ENCODE measurements at regions not wholly inside any gene's neighbourhood (a gene's known extent, or its start where the extent isn't known, plus 50 kb on each side); places are given as distances from the start of the nearest gene placed in this dataset.
"Not testable (repeated sequence)": the region's sequence is repeated elsewhere in the genome, so short reads cannot be mapped to it uniquely, and the experiment has no call there.

GRCh38 chr10:6990891-6991290 is 410.8 kb upstream of the PRKCQ start:
- Histone ChIP-seq H3K4me3 (ENCODE audit: low read length in 3 of 3) (no peak overlapping the region), H3K9me3 (ENCODE audit: control insufficient read depth in 3 of 3, low read length in 3 of 3) (no peaks in the 10 kb centered on the region), H3K36me3 (ENCODE audit: control insufficient read depth in 3 of 3, insufficient read depth in 3 of 3, low read length in 3 of 3) (no peaks in the 10 kb centered on the region), H3K9ac (ENCODE audit: low read depth in 1 of 3, low read length in 3 of 3) (no peak overlapping the region), H3K27me3 (ENCODE audit: control insufficient read depth in 3 of 3, insufficient read depth in 3 of 3, low read length in 3 of 3) (no peaks in the 10 kb centered on the region), H3K4me1 (ENCODE audit: control insufficient read depth in 3 of 3, insufficient read depth in 3 of 3, low read length in 3 of 3) (no peaks in the 10 kb centered on the region), H3K27ac (ENCODE audit: low read depth, low read length) (no peak overlapping the region)

GRCh38 chr10:6988654-6989053 is 408.6 kb upstream of the PRKCQ start:
- no peak overlapping the region for H3K4me3 ChIP-seq (ENCODE audit: low read length in 3 of 3)
- no peaks in the 10 kb centered on the region for H3K9me3 ChIP-seq (ENCODE audit: control insufficient read depth in 3 of 3, low read length in 3 of 3)
- H3K9ac ChIP-seq (ENCODE audit: low read depth in 1 of 3, low read length in 3 of 3) = no peak overlapping the region
- H3K27me3 ChIP-seq (ENCODE audit: control insufficient read depth in 3 of 3, insufficient read depth in 3 of 3, low read length in 3 of 3) = no peaks in the 10 kb centered on the region
- no peaks in the 10 kb centered on the region for H3K36me3 ChIP-seq (ENCODE audit: control insufficient read depth in 3 of 3, insufficient read depth in 3 of 3, low read length in 3 of 3)
- no peaks in the 10 kb centered on the region for H3K4me1 ChIP-seq (ENCODE audit: control insufficient read depth in 3 of 3, insufficient read depth in 3 of 3, low read length in 3 of 3)
- H3K27ac ChIP-seq (ENCODE audit: low read depth, low read length) = no peak overlapping the region

- no peak overlapping the region for H3K27ac ChIP-seq (ENCODE audit: low read depth, low read length)
- no peak overlapping the region for H3K9ac ChIP-seq (ENCODE audit: low read depth in 1 of 3, low read length in 3 of 3)
- no peaks in the 10 kb centered on the region for H3K9me3 ChIP-seq (ENCODE audit: control insufficient read depth in 3 of 3, low read length in 3 of 3)
- H3K4me3 ChIP-seq (ENCODE audit: low read length in 3 of 3) = no peak overlapping the region
- no peaks in the 10 kb centered on the region for H3K27me3 ChIP-seq (ENCODE audit: control insufficient read depth in 3 of 3, insufficient read depth in 3 of 3, low read length in 3 of 3)
- H3K4me1 ChIP-seq (ENCODE audit: control insufficient read depth in 3 of 3, insufficient read depth in 3 of 3, low read length in 3 of 3) = no peaks in the 10 kb centered on the region
- no peaks in the 10 kb centered on the region for H3K36me3 ChIP-seq (ENCODE audit: control insufficient read depth in 3 of 3, insufficient read depth in 3 of 3, low read length in 3 of 3)
Observed at GRCh38 chr10:6987536-6987945, 407.5 kb upstream of the PRKCQ start.

- no peaks in the 10 kb centered on the region for H3K9me3 ChIP-seq (ENCODE audit: control insufficient read depth in 3 of 3, low read length in 3 of 3)
- no peak overlapping the region for H3K27ac ChIP-seq (ENCODE audit: low read depth, low read length)
- no peaks in the 10 kb centered on the region for H3K27me3 ChIP-seq (ENCODE audit: control insufficient read depth in 3 of 3, insufficient read depth in 3 of 3, low read length in 3 of 3)
- H3K4me1 ChIP-seq (ENCODE audit: control insufficient read depth in 3 of 3, insufficient read depth in 3 of 3, low read length in 3 of 3) = no peaks in the 10 kb centered on the region
- H3K9ac ChIP-seq (ENCODE audit: low read depth in 1 of 3, low read length in 3 of 3) = no peak overlapping the region
- no peak overlapping the region for H3K4me3 ChIP-seq (ENCODE audit: low read length in 3 of 3)
- no peaks in the 10 kb centered on the region for H3K36me3 ChIP-seq (ENCODE audit: control insufficient read depth in 3 of 3, insufficient read depth in 3 of 3, low read length in 3 of 3)
Observed at GRCh38 chr10:6986927-6987326, 406.9 kb upstream of the PRKCQ start.

- H3K27me3 ChIP-seq (ENCODE audit: control insufficient read depth in 3 of 3, insufficient read depth in 3 of 3, low read length in 3 of 3) = peaks cover 0 to under 1% (median under 1%) of the 10 kb centered on the region in 3 donors
Observed at GRCh38 chr10:6985644-6986043, 405.6 kb upstream of the PRKCQ start.

GRCh38 chr10:6984971-6985370 is 404.9 kb upstream of the PRKCQ start:
- Histone ChIP-seq H3K27me3 (ENCODE audit: control insufficient read depth in 3 of 3, insufficient read depth in 3 of 3, low read length in 3 of 3) (peaks cover 0 to 6% (median 3%) of the 10 kb centered on the region in 3 donors), H3K9ac (ENCODE audit: low read depth in 1 of 3, low read length in 3 of 3) (no peak overlapping the region), H3K36me3 (ENCODE audit: control insufficient read depth in 3 of 3, insufficient read depth in 3 of 3, low read length in 3 of 3) (no peaks in the 10 kb centered on the region), H3K9me3 (ENCODE audit: control insufficient read depth in 3 of 3, low read length in 3 of 3) (no peaks in the 10 kb centered on the region), H3K4me3 (ENCODE audit: low read length in 3 of 3) (no peak overlapping the region), H3K4me1 (ENCODE audit: control insufficient read depth in 3 of 3, insufficient read depth in 3 of 3, low read length in 3 of 3) (peaks cover 0 to 3% (median 0%) of the 10 kb centered on the region in 3 donors), H3K27ac (ENCODE audit: low read depth, low read length) (no peak overlapping the region)

More at GRCh38 chr10:6985644-6986043, 405.6 kb upstream of the PRKCQ start:
- Histone ChIP-seq H3K36me3 (ENCODE audit: control insufficient read depth in 3 of 3, insufficient read depth in 3 of 3, low read length in 3 of 3) (no peaks in the 10 kb centered on the region), H3K9me3 (ENCODE audit: control insufficient read depth in 3 of 3, low read length in 3 of 3) (no peaks in the 10 kb centered on the region), H3K9ac (ENCODE audit: low read depth in 1 of 3, low read length in 3 of 3) (no peak overlapping the region), H3K27ac (ENCODE audit: low read depth, low read length) (no peak overlapping the region), H3K4me3 (ENCODE audit: low read length in 3 of 3) (no peak overlapping the region), H3K4me1 (ENCODE audit: control insufficient read depth in 3 of 3, insufficient read depth in 3 of 3, low read length in 3 of 3) (peaks cover 0 to under 1% (median 0%) of the 10 kb centered on the region in 3 donors)

- not testable (repeated sequence) for H3K9me3 ChIP-seq (ENCODE audit: control insufficient read depth in 3 of 3, low read length in 3 of 3); H3K36me3 ChIP-seq (ENCODE audit: control insufficient read depth in 3 of 3, insufficient read depth in 3 of 3, low read length in 3 of 3); H3K27ac ChIP-seq (ENCODE audit: low read depth, low read length); H3K27me3 ChIP-seq (ENCODE audit: control insufficient read depth in 3 of 3, insufficient read depth in 3 of 3, low read length in 3 of 3); H3K4me3 ChIP-seq (ENCODE audit: low read length in 3 of 3); H3K4me1 ChIP-seq (ENCODE audit: control insufficient read depth in 3 of 3, insufficient read depth in 3 of 3, low read length in 3 of 3); H3K9ac ChIP-seq (ENCODE audit: low read depth in 1 of 3, low read length in 3 of 3)
Observed at GRCh38 chr10:6984016-6984415, 403.9 kb upstream of the PRKCQ start.

GRCh38 chr10:6980353-6980752 is 400.3 kb upstream of the PRKCQ start:
- Histone ChIP-seq H3K9ac (ENCODE audit: low read depth in 1 of 3, low read length in 3 of 3) (no peak overlapping the region), H3K4me3 (ENCODE audit: low read length in 3 of 3) (no peak overlapping the region), H3K9me3 (ENCODE audit: control insufficient read depth in 3 of 3, low read length in 3 of 3) (no peaks in the 10 kb centered on the region), H3K27me3 (ENCODE audit: control insufficient read depth in 3 of 3, insufficient read depth in 3 of 3, low read length in 3 of 3) (peaks cover 6 to 12% (median 9%) of the 10 kb centered on the region in 3 donors), H3K36me3 (ENCODE audit: control insufficient read depth in 3 of 3, insufficient read depth in 3 of 3, low read length in 3 of 3) (no peaks in the 10 kb centered on the region), H3K4me1 (ENCODE audit: control insufficient read depth in 3 of 3, insufficient read depth in 3 of 3, low read length in 3 of 3) (peaks cover 0 to 3% (median 0%) of the 10 kb centered on the region in 3 donors), H3K27ac (ENCODE audit: low read depth, low read length) (no peak overlapping the region)

GRCh38 chr10:6979371-6979770 is 399.3 kb upstream of the PRKCQ start:
- H3K36me3 ChIP-seq (ENCODE audit: control insufficient read depth in 3 of 3, insufficient read depth in 3 of 3, low read length in 3 of 3) = no peaks in the 10 kb centered on the region
- no peaks in the 10 kb centered on the region for H3K9me3 ChIP-seq (ENCODE audit: control insufficient read depth in 3 of 3, low read length in 3 of 3)
- H3K27ac ChIP-seq (ENCODE audit: low read depth, low read length) = no peak overlapping the region
- H3K9ac ChIP-seq (ENCODE audit: low read depth in 1 of 3, low read length in 3 of 3) = no peak overlapping the region
- H3K4me1 ChIP-seq (ENCODE audit: control insufficient read depth in 3 of 3, insufficient read depth in 3 of 3, low read length in 3 of 3) = peaks cover 0 to 3% (median 0%) of the 10 kb centered on the region in 3 donors
- peaks cover 6 to 12% (median 9%) of the 10 kb centered on the region in 3 donors for H3K27me3 ChIP-seq (ENCODE audit: control insufficient read depth in 3 of 3, insufficient read depth in 3 of 3, low read length in 3 of 3)
- no peak overlapping the region for H3K4me3 ChIP-seq (ENCODE audit: low read length in 3 of 3)

- Histone ChIP-seq H3K27ac (ENCODE audit: low read depth, low read length) (no peak overlapping the region), H3K27me3 (ENCODE audit: control insufficient read depth in 3 of 3, insufficient read depth in 3 of 3, low read length in 3 of 3) (peaks cover 6 to 12% (median 9%) of the 10 kb centered on the region in 3 donors), H3K4me3 (ENCODE audit: low read length in 3 of 3) (no peak overlapping the region), H3K9ac (ENCODE audit: low read depth in 1 of 3, low read length in 3 of 3) (no peak overlapping the region), H3K4me1 (ENCODE audit: control insufficient read depth in 3 of 3, insufficient read depth in 3 of 3, low read length in 3 of 3) (peaks cover 0 to 3% (median 0%) of the 10 kb centered on the region in 3 donors), H3K36me3 (ENCODE audit: control insufficient read depth in 3 of 3, insufficient read depth in 3 of 3, low read length in 3 of 3) (no peaks in the 10 kb centered on the region), H3K9me3 (ENCODE audit: control insufficient read depth in 3 of 3, low read length in 3 of 3) (no peaks in the 10 kb centered on the region)
Observed at GRCh38 chr10:6978187-6978627, 398.1 kb upstream of the PRKCQ start.
